Kidney tubule cell (primary cell): ENCODE measurements at regions not wholly inside any gene's neighbourhood (a gene's known extent, or its start where the extent isn't known, plus 50 kb on each side); places are given as distances from the start of the nearest gene placed in this dataset.

Experiments
- DNase-seq: peaks from one replicate; pipeline ENCODE4 v3.0.0-alpha.2; 2018; ENCODE audit warnings: low spot score

DNA sequence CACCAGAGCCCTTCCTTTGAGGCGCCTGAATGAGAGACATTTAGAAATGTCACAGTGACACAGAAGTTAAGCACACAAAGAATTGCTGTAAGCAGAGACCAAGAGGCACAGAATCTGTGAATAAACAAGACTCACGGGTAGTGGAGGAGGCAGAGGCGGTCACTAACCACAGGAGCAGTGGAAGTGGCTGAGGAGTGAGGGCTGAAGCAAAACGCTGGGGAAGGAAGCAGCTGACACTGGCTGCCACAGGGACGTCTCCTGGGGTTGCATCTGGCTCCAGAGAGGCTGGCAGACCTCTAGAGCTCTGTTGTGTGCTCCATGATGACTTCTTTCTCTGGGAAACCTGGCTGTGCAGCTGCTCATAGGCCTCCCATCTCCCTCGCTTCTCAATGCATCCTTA lies 65.0 kb upstream of the SLC2A12 start:
- peak; percentile 2 for DNase-seq

- no peak for DNase-seq
Measured at GRCh38 chr6:134115715-134116074, 63.3 kb upstream of the SLC2A12 start.

- DNase-seq: no peak
Measured at GRCh38 chr6:134114918-134115714, 62.7 kb upstream of the SLC2A12 start.

- no peak for DNase-seq
Measured at GRCh38 chr6:134114489-134114888, 62.1 kb upstream of the SLC2A12 start.

- DNase-seq: no peak
Measured at GRCh38 chr6:134111726-134112125, 59.3 kb upstream of the SLC2A12 start.

- peak; percentile 81 for DNase-seq
Measured at GRCh38 chr6:134111062-134111677, 58.7 kb upstream of the SLC2A12 start.

DNA sequence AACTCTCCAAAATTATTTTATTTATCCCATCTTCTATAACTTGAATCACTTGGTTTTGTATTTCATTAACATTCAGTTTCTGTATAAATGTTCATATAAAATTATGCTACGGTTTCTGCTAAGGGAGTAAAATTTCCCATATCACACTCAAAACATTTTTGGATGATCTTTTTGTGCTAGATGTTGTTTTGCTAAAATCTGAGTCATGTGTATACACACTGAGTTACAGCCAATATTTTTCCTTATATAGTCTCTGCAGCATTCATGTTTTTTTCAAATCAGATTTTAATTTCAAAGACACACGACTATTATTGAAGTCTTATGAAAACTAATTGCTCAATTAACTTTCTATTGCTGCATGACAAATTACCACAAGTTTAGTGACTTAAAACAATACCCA lies 54.3 kb upstream of the SLC2A12 start:
- no peak for DNase-seq

- DNase-seq: no peak
Measured at GRCh38 chr6:134105940-134106339, 53.5 kb upstream of the SLC2A12 start.

DNA sequence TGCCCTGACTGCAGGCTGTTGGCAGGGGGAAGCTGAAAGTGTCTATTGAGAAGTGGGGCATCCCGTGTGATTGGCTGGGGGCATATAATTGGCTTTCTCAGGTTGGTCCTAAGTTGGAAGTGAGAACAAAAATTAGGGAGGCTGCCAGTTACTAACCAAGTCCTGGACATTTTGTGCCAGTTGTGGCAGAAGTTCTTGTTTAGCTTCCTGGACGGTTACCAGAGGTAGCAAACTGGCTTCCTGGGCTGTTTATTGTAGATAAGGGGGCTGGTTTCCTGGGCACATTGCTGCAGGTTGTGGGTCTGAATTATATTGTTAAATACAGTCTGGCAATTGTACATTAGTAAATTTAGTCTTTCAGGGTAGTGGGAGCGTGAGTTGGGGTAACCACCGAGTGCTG lies 50.6 kb upstream of the SLC2A12 start:
- no peak for DNase-seq
